GM21723 (cell line): ENCODE measurements at regions not wholly inside any gene's neighbourhood (a gene's known extent, or its start where the extent isn't known, plus 50 kb on each side); places are given as distances from the start of the nearest gene placed in this dataset.
"Not testable (repeated sequence)": the region's sequence is repeated elsewhere in the genome, so short reads cannot be mapped to it uniquely, and the experiment has no call there.

ENCODE experiments used
- ATAC-seq: cut with Tn5 transposase; IDR thresholded peaks from one replicate; pipeline ENCODE4 v1.9.1; 2021; ENCODE audit warnings: mild to moderate bottlenecking, moderate library complexity; ENCODE audit not compliant: unreplicated experiment

- no peak for ATAC-seq
These were observed 573.5 kb downstream of the DSC3 start for GRCh38 chr18:30469091-30469490.

GRCh38 chr18:30465096-30465495, 577.4 kb downstream of the DSC3 start:
- ATAC-seq, result no peak

DNA sequence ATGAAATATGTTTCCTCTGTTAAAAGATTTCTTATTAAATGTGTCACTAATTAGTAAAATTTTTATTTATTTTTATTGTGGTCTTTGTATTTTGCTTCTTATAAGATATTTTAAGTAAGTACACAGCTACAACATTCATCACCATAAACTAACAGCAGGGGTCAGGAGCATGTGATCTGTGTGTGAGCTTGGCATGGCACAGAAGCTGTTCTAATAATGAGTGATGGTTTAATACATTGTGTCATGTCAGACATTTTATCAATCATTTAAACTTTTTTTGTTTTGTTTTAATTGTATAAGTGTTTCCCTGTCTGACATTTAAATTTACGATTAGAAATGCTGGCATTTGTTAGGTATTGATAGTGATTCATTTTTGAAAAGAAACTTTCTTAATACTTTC, 585.4 kb downstream of the DSC3 start:
- ATAC-seq, result no peak

GRCh38 chr18:30455741-30456140, 586.8 kb downstream of the DSC3 start:
- ATAC-seq, result no peak

- ATAC-seq, result no peak
These were observed 587.6 kb downstream of the DSC3 start for GRCh38 chr18:30454920-30455319.

GRCh38 chr18:30451981-30452380, 590.6 kb downstream of the DSC3 start:
- no peak for ATAC-seq

DNA sequence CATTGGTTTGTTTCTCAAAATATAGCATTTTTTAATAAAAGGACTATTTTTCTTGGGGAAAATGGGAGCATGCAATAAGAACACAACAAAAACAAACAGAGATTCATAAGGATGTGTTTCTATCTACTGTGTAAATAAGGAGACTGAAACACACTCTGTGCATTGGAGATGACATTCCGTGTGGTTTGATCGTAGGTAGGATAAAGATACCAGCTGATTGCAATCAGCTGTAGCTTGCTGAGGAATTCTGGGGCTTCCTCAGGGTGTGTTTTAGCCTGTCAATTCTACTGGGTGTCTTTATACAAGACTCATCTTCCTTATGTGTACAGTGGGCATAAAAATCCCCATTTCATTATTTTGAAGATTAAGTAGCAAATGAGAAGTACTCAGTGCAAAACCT, 591.6 kb downstream of the DSC3 start:
- ATAC-seq, result no peak

DNA sequence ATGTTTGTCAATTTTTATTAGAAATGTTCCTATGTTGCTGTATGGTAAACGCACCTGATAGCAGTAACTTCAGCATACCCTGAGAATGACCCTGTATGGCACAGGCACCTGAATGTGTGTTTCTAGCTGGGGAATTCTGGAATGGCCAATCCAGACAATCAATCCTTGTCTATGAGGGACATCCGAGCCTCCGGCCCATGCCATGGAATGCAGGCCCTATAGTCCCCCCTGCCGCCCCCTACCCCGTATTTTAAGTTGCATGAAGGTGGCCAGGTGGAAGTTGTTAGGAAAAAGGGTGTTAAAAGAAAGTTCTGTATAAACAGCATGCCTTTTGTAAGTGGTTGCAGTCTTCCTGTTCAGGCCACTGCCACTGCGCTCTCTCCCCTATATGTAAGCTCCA, 595.9 kb downstream of the DSC3 start:
- no peak for ATAC-seq

- no peak for ATAC-seq
These were observed 598.0 kb downstream of the DSC3 start for GRCh38 chr18:30444544-30444943.

DNA sequence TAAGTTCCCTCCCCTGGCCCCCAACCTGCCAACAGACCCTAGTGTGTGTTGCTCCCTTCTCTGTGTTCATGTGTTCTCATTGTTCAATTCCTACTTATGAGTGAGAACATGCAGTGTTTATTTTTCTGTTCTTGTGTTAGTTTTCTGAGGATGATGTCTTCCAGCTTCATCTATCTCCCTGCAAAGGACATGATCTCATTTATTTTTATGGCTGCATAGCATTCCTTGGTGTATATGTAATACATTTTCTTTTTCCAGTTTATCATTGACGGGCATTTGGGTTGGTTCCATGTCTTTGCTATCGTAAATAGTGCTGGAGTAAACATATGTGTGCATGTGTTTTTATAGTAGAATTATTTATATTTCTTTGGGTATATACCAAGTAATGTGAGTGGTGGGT, 602.2 kb downstream of the DSC3 start:
- ATAC-seq, result no peak

DNA sequence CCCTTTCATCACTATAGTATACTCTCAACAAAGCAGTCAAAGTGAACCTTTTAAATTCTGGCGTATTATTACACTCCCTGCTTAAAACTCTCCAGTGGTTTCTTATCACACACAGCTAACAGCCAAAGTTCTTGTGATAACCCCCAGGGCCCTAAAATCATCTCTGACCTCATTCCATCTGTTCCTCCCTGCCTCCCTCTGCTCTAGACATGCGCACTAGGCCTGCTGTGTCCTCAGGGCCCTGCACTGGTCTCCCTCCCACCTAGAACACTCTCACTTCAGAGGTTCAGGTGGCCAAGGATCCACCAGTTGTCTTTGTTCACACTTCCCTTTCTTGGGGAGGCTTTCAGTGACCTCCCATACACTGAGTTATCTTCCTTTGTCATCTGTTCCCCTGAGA, 603.4 kb downstream of the DSC3 start:
- ATAC-seq, result no peak

GRCh38 chr18:30432349-30432748, 610.2 kb downstream of the DSC3 start:
- ATAC-seq, result no peak

DNA sequence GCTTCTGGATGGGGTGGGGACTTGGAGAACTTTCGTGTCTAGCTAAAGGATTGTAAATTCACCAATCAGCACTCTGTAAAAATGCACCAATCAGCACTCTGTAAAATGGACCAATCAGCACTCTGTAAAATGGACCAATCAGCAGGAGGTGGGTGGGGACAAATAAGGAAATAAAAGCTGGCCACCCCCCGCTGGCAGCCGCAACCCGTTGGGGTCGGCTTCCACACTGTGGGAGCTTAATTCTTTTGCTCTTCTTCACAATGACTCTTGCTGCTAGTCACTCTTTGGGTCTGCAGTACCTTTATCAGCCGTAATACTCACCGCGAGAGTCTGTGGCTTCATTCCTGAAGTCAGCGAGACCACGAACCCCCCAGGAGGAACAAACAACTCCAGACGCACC, 623.1 kb downstream of the DSC3 start:
- ATAC-seq, result not testable (repeated sequence)

DNA sequence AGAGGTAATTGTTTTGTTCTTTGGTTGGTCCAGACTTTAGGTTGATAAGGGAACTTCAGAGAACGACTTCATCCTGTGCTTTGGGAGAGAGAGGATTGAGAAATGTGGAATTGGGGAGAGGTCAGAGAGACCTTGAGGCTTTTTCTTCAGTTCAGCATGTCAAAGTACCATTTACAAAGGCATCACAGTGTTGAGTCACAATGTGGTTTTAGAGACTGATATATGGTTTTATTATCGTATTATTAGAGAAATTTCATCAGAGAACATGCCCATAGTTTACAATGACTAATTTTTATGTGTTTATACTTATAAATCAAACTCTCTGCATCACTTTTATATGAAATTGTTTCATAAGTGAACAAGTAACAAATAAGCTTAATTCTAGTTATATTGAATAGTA, 626.6 kb downstream of the DSC3 start:
- no peak for ATAC-seq

- no peak for ATAC-seq
These were observed 633.4 kb downstream of the DSC3 start for GRCh38 chr18:30409120-30409519.

- no peak for ATAC-seq
These were observed 635.8 kb downstream of the DSC3 start for GRCh38 chr18:30406728-30407127.

DNA sequence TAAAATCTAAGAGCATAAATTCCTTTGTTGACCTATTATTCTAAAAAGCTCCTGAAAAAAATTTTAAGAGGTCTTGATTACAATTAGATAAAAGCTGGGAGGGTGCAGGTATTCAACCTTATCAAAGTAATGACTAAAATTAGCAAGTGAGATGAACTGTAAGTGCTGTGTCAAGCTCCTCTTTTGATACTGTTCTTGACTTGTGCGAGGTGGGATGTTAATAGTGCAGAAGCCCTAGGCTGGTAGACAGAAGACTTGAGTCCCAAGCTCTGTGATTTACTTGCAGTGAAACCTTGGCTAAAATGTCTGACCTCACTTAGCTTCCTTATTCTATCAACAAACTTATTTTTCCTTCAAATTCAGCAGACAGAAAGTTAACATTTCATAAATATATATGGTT, 637.5 kb downstream of the DSC3 start:
- no peak for ATAC-seq

GRCh38 chr18:30404422-30404821, 638.1 kb downstream of the DSC3 start:
- no peak for ATAC-seq

DNA sequence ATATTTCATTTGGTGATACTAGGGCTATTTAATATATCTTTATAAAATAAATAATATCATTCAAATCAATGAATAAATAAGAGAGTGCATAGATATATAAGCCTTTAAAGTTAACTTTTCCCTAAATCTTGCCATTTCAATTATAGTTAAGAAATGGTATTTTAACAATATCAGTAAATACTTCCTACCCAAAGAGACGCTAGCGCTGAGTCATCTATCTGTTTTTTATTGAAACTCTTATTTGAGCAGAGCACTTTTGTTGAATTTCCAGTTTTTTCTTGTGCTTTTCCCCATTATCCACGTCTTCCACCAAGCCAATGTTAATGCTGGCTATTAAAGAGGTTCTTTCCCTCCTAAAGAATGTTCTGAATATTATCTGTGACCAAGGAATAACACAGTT, 639.3 kb downstream of the DSC3 start:
- no peak for ATAC-seq

GRCh38 chr18:30387401-30387800, 655.1 kb downstream of the DSC3 start:
- no peak for ATAC-seq

DNA sequence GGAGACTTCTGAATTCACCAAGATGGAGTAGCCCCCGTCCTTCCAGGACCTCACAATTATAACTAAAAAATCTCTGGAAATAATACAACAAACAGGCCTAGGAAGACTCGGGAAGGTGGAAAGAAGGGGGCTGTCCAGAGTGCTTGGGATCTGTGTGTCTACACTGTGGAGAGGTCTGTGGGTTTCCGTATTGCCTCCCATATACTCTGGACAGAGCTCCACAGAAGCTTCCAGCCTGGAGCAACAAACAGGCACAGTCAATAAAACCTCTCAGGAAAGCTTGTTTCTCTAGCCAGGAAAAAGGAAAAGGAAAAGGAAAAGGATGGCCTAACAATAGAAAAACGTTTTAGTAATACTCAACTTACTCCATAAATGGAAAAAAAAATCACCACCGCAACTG, 655.9 kb downstream of the DSC3 start:
- no peak for ATAC-seq

GRCh38 chr18:30385684-30386083, 656.9 kb downstream of the DSC3 start:
- ATAC-seq, result no peak

DNA sequence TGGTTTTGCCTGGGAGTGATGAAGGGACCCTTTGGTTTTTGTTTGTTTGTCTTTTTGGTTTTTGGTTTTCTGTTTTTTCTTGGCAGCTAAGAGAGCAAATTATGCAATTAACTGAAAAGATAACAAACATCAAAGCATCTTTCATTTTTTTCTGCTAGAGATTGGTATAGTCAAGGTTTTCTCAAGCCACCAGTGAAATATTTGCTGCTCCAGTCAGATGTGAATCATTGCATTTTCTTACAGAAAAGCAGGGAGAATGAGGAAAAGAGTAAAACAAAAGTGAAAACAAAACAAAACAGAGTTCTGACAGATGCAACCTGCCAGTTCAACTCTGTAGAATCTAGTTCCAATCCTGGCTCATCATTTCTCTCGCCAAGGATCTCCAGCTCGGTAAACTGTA, 660.7 kb downstream of the DSC3 start:
- ATAC-seq, result no peak

GRCh38 chr18:30378097-30378496, 664.4 kb downstream of the DSC3 start:
- ATAC-seq, result no peak
